K562 (cell line): ENCODE measurements at regions not wholly inside any gene's neighbourhood (a gene's known extent, or its start where the extent isn't known, plus 50 kb on each side); places are given as distances from the start of the nearest gene placed in this dataset.

Experiments
- ATAC-seq: fragments of 200-7000 bp; cut with Tn5 transposase; 3 replicates; pipeline ENCODE4 v1.9.1; 2020; ENCODE audit warnings: moderate library complexity
- BruUV-seq: library from RNA; stranded (reverse); fragments of 400-500 nt; replicated peaks from 2 replicates; lab custom pipeline; 2021; lab: Mats Ljungman, UMichigan
- CTCF ChIA-PET: fragments of 300-600 bp; formaldehyde crosslinking; extraction: SDS; loops from one replicate; lab custom pipeline; 2021; ENCODE audit warnings: low intra/inter-chr PET ratio; lab: Yijun Ruan, JAX
- POLR2A ChIA-PET: fragments of 300-600, 350-650 bp; sonication (Branson Sonifier 250); formaldehyde crosslinking; extraction: SDS; loops from one replicate; lab custom pipeline; 2021; ENCODE audit warnings: antibody characterized with exemption, inconsistent platforms; lab: Yijun Ruan, JAX
- DNase-seq, 4 experiments: peaks; one replicate each; pipeline versions ENCODE4 v3.0.0 to v3.0.0-alpha.2; 2011 to 2018; ENCODE audit warnings: low spot score in 3 of 4, mixed read lengths in 3 of 4; ENCODE audit errors: extremely low read depth in 1 of 4
- FAIRE-seq: peaks from 2 replicates; lab custom pipeline; 2011; peaks lifted over from hg19 to GRCh38; lab: Jason Lieb, UNC
- H2AFZ ChIP-seq: 2 replicates; pipeline ENCODE4 v1.6.0; 2011; ENCODE audit warnings: low read depth, low read length, control low read depth, inconsistent platforms
- H3K27ac ChIP-seq: fragments of 200-600 bp; 3 replicates; pipeline ENCODE4 v1.8.0; 2011; ENCODE audit warnings: low read depth, mild to moderate bottlenecking, control low read depth, inconsistent platforms, low read length, moderate library complexity, mixed read lengths; ENCODE audit errors: extremely low read depth
- H3K27me3 ChIP-seq, 2 experiments: fragments of 300-600 bp in 1 of 2; 2 replicates in 1 of 2; 3 replicates in 1 of 2; pipeline versions ENCODE4 v1.6.0 to v1.8.0; 2011; ENCODE audit warnings: inconsistent platforms in 2 of 2, low read length in 2 of 2, mild to moderate bottlenecking in 1 of 2, mixed read lengths in 1 of 2, moderate library complexity in 1 of 2; ENCODE audit not compliant: control insufficient read depth in 2 of 2, insufficient read depth in 2 of 2
- H3K36me3 ChIP-seq: fragments of 300-600 bp; 3 replicates; pipeline ENCODE4 v1.8.0; 2011; ENCODE audit warnings: mild to moderate bottlenecking, low read length, inconsistent platforms; ENCODE audit not compliant: control insufficient read depth, insufficient read depth
- H3K4me1 ChIP-seq, 2 experiments: fragments of 200-600 bp in 1 of 2; replicated peaks in 1 of 2; 2 replicates in 1 of 2; 3 replicates in 1 of 2; pipeline versions ENCODE4 v1.5.1 to v1.8.0; 2011; ENCODE audit warnings: inconsistent platforms in 2 of 2, low read length in 2 of 2, mild to moderate bottlenecking in 1 of 2, mixed read lengths in 1 of 2, moderate library complexity in 1 of 2; ENCODE audit not compliant: control insufficient read depth in 2 of 2, insufficient read depth in 2 of 2
- H3K4me2 ChIP-seq: 2 replicates; pipeline ENCODE4 v1.6.1; 2011; ENCODE audit warnings: low read length, control low read depth, inconsistent platforms, mixed read lengths; ENCODE audit not compliant: insufficient read depth
- H3K4me3 ChIP-seq: fragments of 200-600 bp; sonication (generic), shearing (Covaris generic); 2 replicates; pipeline ENCODE4 v1.5.1; 2016; ENCODE audit warnings: control low read depth, inconsistent platforms
- H3K79me2 ChIP-seq: fragments of 200-600 bp; 3 replicates; pipeline ENCODE4 v1.8.0; 2011; ENCODE audit warnings: low read length, inconsistent platforms; ENCODE audit not compliant: control insufficient read depth, insufficient read depth
- H3K9ac ChIP-seq, 2 experiments: 2 replicates each; pipeline versions ENCODE4 v1.6.0 to v1.6.1; 2011; ENCODE audit warnings: low read depth in 2 of 2, low read length in 2 of 2, control low read depth in 1 of 2, inconsistent platforms in 1 of 2, mild to moderate bottlenecking in 1 of 2, mixed read lengths in 1 of 2; ENCODE audit not compliant: insufficient read depth in 1 of 2
- H3K9me1 ChIP-seq: one replicate; pipeline ENCODE4 v1.6.0; 2011; ENCODE audit warnings: inconsistent platforms, mild to moderate bottlenecking, low read length, moderate library complexity; ENCODE audit not compliant: control insufficient read depth, insufficient read depth
- H3K9me3 ChIP-seq: replicated peaks from 2 replicates; pipeline ENCODE4 v1.5.1; 2011; ENCODE audit warnings: low read depth, low read length, inconsistent platforms; ENCODE audit not compliant: control insufficient read depth, insufficient read depth
- H4K20me1 ChIP-seq: replicated peaks from 2 replicates; pipeline ENCODE4 v1.6.1; 2011; ENCODE audit warnings: low read length, inconsistent platforms, mixed read lengths; ENCODE audit not compliant: control insufficient read depth, insufficient read depth
- ATF1 ChIP-seq, 2 experiments: fragments of 450-650 bp in 1 of 2; IDR thresholded peaks; 2 replicates each; pipeline ENCODE4 v1.6.1; 2016; ENCODE audit warnings: missing compliant biosample characterization in 1 of 2, missing genetic modification characterization in 1 of 2
- ATF7 ChIP-seq: fragments of 450-650 bp; IDR thresholded peaks from 2 replicates; pipeline ENCODE4 v1.7.1; 2014; ENCODE audit warnings: mild to moderate bottlenecking, moderate library complexity
- CHD2 ChIP-seq: IDR thresholded peaks from 2 replicates; pipeline ENCODE4 v1.6.1; 2011; ENCODE audit warnings: low read depth, low read length
- CTCF ChIP-seq, 3 experiments: IDR thresholded peaks in 2 of 3; conservative IDR thresholded peaks in 1 of 3; 2 replicates each; pipeline ENCODE4 v1.5.1; 2011 to 2012; ENCODE audit warnings: low read length in 3 of 3, mild to moderate bottlenecking in 3 of 3, control low read depth in 2 of 3, improper control_type of control experiment in 1 of 3, inconsistent platforms in 1 of 3, low read depth in 1 of 3, mixed read lengths in 1 of 3, moderate library complexity in 1 of 3; ENCODE audit not compliant: insufficient read depth in 2 of 3
- FOSL1 ChIP-seq: fragments of 200-800 bp; sonication (Bioruptor generic); conservative IDR thresholded peaks from 2 replicates; pipeline ENCODE4 v1.6.1; 2016; ENCODE audit warnings: missing genetic modification characterization, missing compliant biosample characterization
- FOXJ3 ChIP-seq: sonication (generic); formaldehyde crosslinking; IDR thresholded peaks from 2 replicates; pipeline ENCODE4 v1.4.0; 2020; ENCODE audit warnings: mild to moderate bottlenecking, missing genetic modification reagents
- GABPA ChIP-seq: fragments of 200-800 bp; sonication (Bioruptor generic); conservative IDR thresholded peaks from 2 replicates; pipeline ENCODE4 v1.6.1; 2016; ENCODE audit warnings: low read depth, missing genetic modification characterization, missing compliant biosample characterization
- MCM2 ChIP-seq: fragments of 450-650 bp; IDR thresholded peaks from 2 replicates; pipeline ENCODE4 v1.6.1; 2017; ENCODE audit warnings: low read depth, mild to moderate bottlenecking
- THAP7 ChIP-seq: fragments of 250-450 bp; sonication (Bioruptor Pico); IDR thresholded peaks from 2 replicates; pipeline ENCODE4 v1.5.0; 2021
- TRIM24 ChIP-seq, 2 experiments: fragments of 450-650 bp; IDR thresholded peaks; 2 replicates each; pipeline ENCODE4 v1.6.1; 2016
- ZNF717 ChIP-seq: fragments of 250-450 bp; sonication (Bioruptor Pico); IDR thresholded peaks from 2 replicates; pipeline ENCODE4 v1.5.0; 2021
- WGBS: fragments of 100-300 bp; shearing (Covaris generic); methylation state at CpG from one replicate; pipeline ENCODE4 v1.1.6; 2016; ENCODE audit warnings: low coverage, mixed read lengths; ENCODE audit not compliant: insufficient coverage; ENCODE audit errors: missing lambda C conversion rate; 5-methylcytosine and 5-hydroxymethylcytosine counted together
- in situ Hi-C: fragments of 300-500 bp; cut with MboI; formaldehyde crosslinking; loops from 4 replicates; pipeline ENCODE4 v1.15.0; 2018; ENCODE audit warnings: inconsistent platforms, mixed read lengths
- intact Hi-C: fragments of 100-400 bp; cut with micrococcal nuclease; formaldehyde crosslinking; loops from 2 replicates; pipeline ENCODE4 v1.14.2; 2022
- TF ChIP-seq, protein P1 (sequence below), 2 experiments: fragments of 450-650 bp; formaldehyde crosslinking in 1 of 2; IDR thresholded peaks; 2 replicates each; pipeline versions ENCODE4 v1.4.0 to v1.6.1; 2014 to 2020; ENCODE audit warnings: mild to moderate bottlenecking in 2 of 2, borderline replicate concordance in 1 of 2, low read depth in 1 of 2

GRCh38 chr20:41738604-41739206, 120.5 kb upstream of the CHD6 start:
- in situ Hi-C loops = no loop called here
- ATAC-seq (peak; percentile 97), FAIRE-seq (peak; percentile 81), DNase-seq (peak; percentile 57 to 79 (median 64))
- Histone ChIP-seq H3K4me1 (no peaks in the 10 kb centered on the region; a peak in 1 of 5 replicates), H3K79me2 (no peaks in the 10 kb centered on the region), H3K27me3 (no peaks in the 10 kb centered on the region), H3K9ac (no peak overlapping the region), H3K4me2 (no peak overlapping the region), H2AFZ (peak overlapping the region; percentile 71), H3K9me1 (no peaks in the 10 kb centered on the region), H3K27ac (no peak overlapping the region), H3K4me3 (no peak overlapping the region), H4K20me1 (no peaks in the 10 kb centered on the region), H3K9me3 (peaks cover 4% of the 10 kb centered on the region; the same call in 1 of the 2 replicates), H3K36me3 (no peaks in the 10 kb centered on the region)
- ChIA-PET CTCF (no interaction called here), POLR2A (interaction anchor here (0.8 to 1.0 kb wide), 2 partner anchors 10 to 23 kb away, joined by 4 read pairs; no protein-coding TSS in a partner anchor)
- intact Hi-C loops = loop anchor here (2.0 to 5.0 kb wide), 4 partner anchors 40 to 396 kb away; partner anchors contain the start of gene LPIN3
- no TSS peak for BruUV-seq
- 6% methylated on average over 6 of the region's 6 CpGs for WGBS
- TF ChIP-seq GABPA (tag) (no peak), ATF7 (no peak), TRIM24 (IDR thresholded peaks at IDR 0.05) (no peak), CHD2 (no peak), CTCF (IDR thresholded peaks at IDR 0.05 in 2 of 3, conservative IDR thresholded peaks at IDR 0.05 in 1 of 3; ENCODE audit: insufficient read depth in 2 of 3, low read depth in 1 of 3, low read length in 3 of 3) (peak; percentile 85 to 94 (median 93)), MCM2 (no peak), THAP7 (no peak), FOXJ3 (no peak), ATF1 (CRISPR knock-in tag; IDR thresholded peaks at IDR 0.05) (no peak), ATF1 (tag; IDR thresholded peaks at IDR 0.05) (no peak), FOSL1 (tag) (no peak), ZNF717 (CRISPR knock-in tag) (no peak)
- TF ChIP-seq, protein P1, sequence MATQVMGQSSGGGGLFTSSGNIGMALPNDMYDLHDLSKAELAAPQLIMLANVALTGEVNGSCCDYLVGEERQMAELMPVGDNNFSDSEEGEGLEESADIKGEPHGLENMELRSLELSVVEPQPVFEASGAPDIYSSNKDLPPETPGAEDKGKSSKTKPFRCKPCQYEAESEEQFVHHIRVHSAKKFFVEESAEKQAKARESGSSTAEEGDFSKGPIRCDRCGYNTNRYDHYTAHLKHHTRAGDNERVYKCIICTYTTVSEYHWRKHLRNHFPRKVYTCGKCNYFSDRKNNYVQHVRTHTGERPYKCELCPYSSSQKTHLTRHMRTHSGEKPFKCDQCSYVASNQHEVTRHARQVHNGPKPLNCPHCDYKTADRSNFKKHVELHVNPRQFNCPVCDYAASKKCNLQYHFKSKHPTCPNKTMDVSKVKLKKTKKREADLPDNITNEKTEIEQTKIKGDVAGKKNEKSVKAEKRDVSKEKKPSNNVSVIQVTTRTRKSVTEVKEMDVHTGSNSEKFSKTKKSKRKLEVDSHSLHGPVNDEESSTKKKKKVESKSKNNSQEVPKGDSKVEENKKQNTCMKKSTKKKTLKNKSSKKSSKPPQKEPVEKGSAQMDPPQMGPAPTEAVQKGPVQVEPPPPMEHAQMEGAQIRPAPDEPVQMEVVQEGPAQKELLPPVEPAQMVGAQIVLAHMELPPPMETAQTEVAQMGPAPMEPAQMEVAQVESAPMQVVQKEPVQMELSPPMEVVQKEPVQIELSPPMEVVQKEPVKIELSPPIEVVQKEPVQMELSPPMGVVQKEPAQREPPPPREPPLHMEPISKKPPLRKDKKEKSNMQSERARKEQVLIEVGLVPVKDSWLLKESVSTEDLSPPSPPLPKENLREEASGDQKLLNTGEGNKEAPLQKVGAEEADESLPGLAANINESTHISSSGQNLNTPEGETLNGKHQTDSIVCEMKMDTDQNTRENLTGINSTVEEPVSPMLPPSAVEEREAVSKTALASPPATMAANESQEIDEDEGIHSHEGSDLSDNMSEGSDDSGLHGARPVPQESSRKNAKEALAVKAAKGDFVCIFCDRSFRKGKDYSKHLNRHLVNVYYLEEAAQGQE (IDR thresholded peaks at IDR 0.05; ENCODE audit: borderline replicate concordance) = peak; percentile 65; the same call in 1 of the 2 replicates
- TF ChIP-seq, protein P1 (CRISPR knock-in tag; IDR thresholded peaks at IDR 0.05; ENCODE audit: low read depth) = no peak
